ENCODE measurements at regions not wholly inside any gene's neighbourhood (a gene's known extent, or its start where the extent isn't known, plus 50 kb on each side); places are given as distances from the start of the nearest gene placed in this dataset.

GRCh38 chrX:20500171-20500865 is 233.6 kb upstream of the RPS6KA3 start:
- CTCF ChIA-PET, result no interaction called here
- TF ChIP-seq TARDBP (IDR thresholded peaks at IDR 0.05) (no peak), FOXM1 (IDR thresholded peaks at IDR 0.05; ENCODE audit: borderline replicate concordance) (no peak), CTBP1 (IDR thresholded peaks at IDR 0.05; ENCODE audit: borderline replicate concordance) (no peak), ZNF384 (IDR thresholded peaks at IDR 0.05) (no peak), PKNOX1 (IDR thresholded peaks at IDR 0.05) (no peak), ARNT (IDR thresholded peaks at IDR 0.05) (no peak), SP1 (IDR thresholded peaks at IDR 0.05) (no peak), HDGF (IDR thresholded peaks at IDR 0.05; ENCODE audit: borderline replicate concordance) (no peak), SUZ12 (IDR thresholded peaks at IDR 0.05) (no peak), FOXA1 (IDR thresholded peaks at IDR 0.05) (no peak), LEF1 (IDR thresholded peaks at IDR 0.05; ENCODE audit: borderline replicate concordance) (no peak), FOXK2 (IDR thresholded peaks at IDR 0.05) (no peak), NFRKB (IDR thresholded peaks at IDR 0.05) (no peak), ELF4 (IDR thresholded peaks at IDR 0.05) (no peak), BHLHE40 (IDR thresholded peaks at IDR 0.05; ENCODE audit: borderline replicate concordance) (no peak)
- DNase-seq (ENCODE audit: extremely low spot score), result no peak
- POLR2A ChIA-PET, result no interaction called here

DNA sequence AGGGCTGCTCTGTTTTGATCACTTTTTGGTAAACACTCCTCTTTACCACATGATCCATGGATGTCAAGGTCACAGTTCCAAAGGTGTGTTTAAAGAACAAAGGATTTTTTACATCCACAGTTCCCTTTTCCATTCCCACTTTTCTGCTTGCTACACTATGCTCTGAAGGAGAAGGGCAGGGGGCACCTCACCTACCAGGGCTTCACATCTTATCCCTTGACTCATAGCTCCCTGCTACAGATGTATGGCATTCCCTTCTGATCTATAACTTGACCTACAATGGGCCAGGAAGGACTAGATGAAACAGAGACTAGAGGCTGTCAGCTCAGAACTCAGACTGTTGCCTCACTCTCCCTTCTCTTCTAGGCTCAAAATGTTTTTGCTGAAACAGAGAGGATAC is 233.1 kb upstream of the RPS6KA3 start:
- CTCF ChIA-PET, result no interaction called here
- POLR2A ChIA-PET, result no interaction called here
- no peak for TF ChIP-seq ELF4 (IDR thresholded peaks at IDR 0.05)
- no peak for TF ChIP-seq LEF1 (IDR thresholded peaks at IDR 0.05; ENCODE audit: borderline replicate concordance)
- no peak for TF ChIP-seq FOXM1 (IDR thresholded peaks at IDR 0.05; ENCODE audit: borderline replicate concordance)
- no peak for TF ChIP-seq SP1 (IDR thresholded peaks at IDR 0.05)
- TF ChIP-seq ZNF384 (IDR thresholded peaks at IDR 0.05), result no peak
- TF ChIP-seq CTBP1 (IDR thresholded peaks at IDR 0.05; ENCODE audit: borderline replicate concordance), result no peak
- no peak for TF ChIP-seq FOXA1 (IDR thresholded peaks at IDR 0.05)
- no peak for TF ChIP-seq ARNT (IDR thresholded peaks at IDR 0.05)
- no peak for TF ChIP-seq TARDBP (IDR thresholded peaks at IDR 0.05)
- no peak for TF ChIP-seq SUZ12 (IDR thresholded peaks at IDR 0.05)
- TF ChIP-seq PKNOX1 (IDR thresholded peaks at IDR 0.05), result no peak
- TF ChIP-seq NFRKB (IDR thresholded peaks at IDR 0.05), result no peak
- no peak for TF ChIP-seq L3MBTL2 (conservative IDR thresholded peaks at IDR 0.05)
- TF ChIP-seq FOXK2 (IDR thresholded peaks at IDR 0.05), result no peak
- TF ChIP-seq BHLHE40 (IDR thresholded peaks at IDR 0.05; ENCODE audit: borderline replicate concordance), result no peak
- TF ChIP-seq HDGF (IDR thresholded peaks at IDR 0.05; ENCODE audit: borderline replicate concordance), result no peak
- no peak for DNase-seq (ENCODE audit: extremely low spot score)

GRCh38 chrX:20498851-20499635 is 232.3 kb upstream of the RPS6KA3 start:
- ChIA-PET POLR2A (no interaction called here), CTCF (interaction anchor here (1.5 kb wide), 1 partner anchor 28 kb away, joined by 3 read pairs; no protein-coding TSS in a partner anchor)
- no peak for DNase-seq (ENCODE audit: extremely low spot score)
- no peak for TF ChIP-seq FOXK2 (IDR thresholded peaks at IDR 0.05)
- no peak for TF ChIP-seq ARNT (IDR thresholded peaks at IDR 0.05)
- no peak for TF ChIP-seq ELF4 (IDR thresholded peaks at IDR 0.05)
- no peak for TF ChIP-seq L3MBTL2 (conservative IDR thresholded peaks at IDR 0.05)
- TF ChIP-seq NFRKB (IDR thresholded peaks at IDR 0.05), result no peak

- CTCF ChIA-PET, result no interaction called here
- no peak for TF ChIP-seq NFRKB (IDR thresholded peaks at IDR 0.05)
- no peak for TF ChIP-seq L3MBTL2 (conservative IDR thresholded peaks at IDR 0.05)
- TF ChIP-seq FOXK2 (IDR thresholded peaks at IDR 0.05), result no peak
- TF ChIP-seq FOXM1 (IDR thresholded peaks at IDR 0.05; ENCODE audit: borderline replicate concordance), result no peak
- TF ChIP-seq ELF4 (IDR thresholded peaks at IDR 0.05), result no peak
- no peak for TF ChIP-seq LEF1 (IDR thresholded peaks at IDR 0.05; ENCODE audit: borderline replicate concordance)
- no peak for TF ChIP-seq FOXA1 (IDR thresholded peaks at IDR 0.05)
- TF ChIP-seq PKNOX1 (IDR thresholded peaks at IDR 0.05), result no peak
- no peak for TF ChIP-seq SP1 (IDR thresholded peaks at IDR 0.05)
- TF ChIP-seq TARDBP (IDR thresholded peaks at IDR 0.05), result no peak
- TF ChIP-seq CTBP1 (IDR thresholded peaks at IDR 0.05; ENCODE audit: borderline replicate concordance), result no peak
- no peak for TF ChIP-seq HDGF (IDR thresholded peaks at IDR 0.05; ENCODE audit: borderline replicate concordance)
- TF ChIP-seq BHLHE40 (IDR thresholded peaks at IDR 0.05; ENCODE audit: borderline replicate concordance), result no peak
- no peak for TF ChIP-seq ZNF384 (IDR thresholded peaks at IDR 0.05)
- TF ChIP-seq ARNT (IDR thresholded peaks at IDR 0.05), result no peak
- TF ChIP-seq SUZ12 (IDR thresholded peaks at IDR 0.05), result no peak
- POLR2A ChIA-PET, result no interaction called here
- DNase-seq (ENCODE audit: extremely low spot score), result no peak
These were observed 228.9 kb upstream of the RPS6KA3 start for GRCh38 chrX:20495575-20495974.

DNA sequence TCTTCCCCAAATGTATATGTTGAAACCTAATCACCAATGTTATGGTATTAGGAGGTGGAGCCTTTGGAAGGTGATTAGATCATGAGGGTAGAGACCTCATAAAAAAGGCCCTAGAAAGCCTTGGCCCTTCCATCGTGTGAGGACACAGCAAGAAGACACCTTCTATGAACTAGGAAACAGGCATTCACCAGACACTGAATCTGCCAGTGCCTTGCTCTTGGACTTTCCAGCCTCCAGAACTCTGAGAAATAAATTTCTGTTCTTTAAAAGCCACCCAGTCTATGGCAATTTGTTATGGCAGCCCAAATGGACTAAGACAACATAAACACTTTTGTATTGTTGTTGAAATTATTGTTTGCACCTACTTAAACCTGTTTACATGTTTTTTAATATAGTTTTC is 221.8 kb upstream of the RPS6KA3 start:
- ChIA-PET CTCF (no interaction called here), POLR2A (no interaction called here)
- DNase-seq (ENCODE audit: extremely low spot score), result no peak
- no peak for TF ChIP-seq FOXA1 (IDR thresholded peaks at IDR 0.05)
- TF ChIP-seq ARNT (IDR thresholded peaks at IDR 0.05), result no peak
- TF ChIP-seq PKNOX1 (IDR thresholded peaks at IDR 0.05), result no peak
- no peak for TF ChIP-seq FOXM1 (IDR thresholded peaks at IDR 0.05; ENCODE audit: borderline replicate concordance)
- no peak for TF ChIP-seq SUZ12 (IDR thresholded peaks at IDR 0.05)
- no peak for TF ChIP-seq SP1 (IDR thresholded peaks at IDR 0.05)
- TF ChIP-seq L3MBTL2 (conservative IDR thresholded peaks at IDR 0.05), result no peak
- TF ChIP-seq TARDBP (IDR thresholded peaks at IDR 0.05), result no peak
- no peak for TF ChIP-seq NFRKB (IDR thresholded peaks at IDR 0.05)
- TF ChIP-seq BHLHE40 (IDR thresholded peaks at IDR 0.05; ENCODE audit: borderline replicate concordance), result no peak
- TF ChIP-seq FOXK2 (IDR thresholded peaks at IDR 0.05), result no peak
- no peak for TF ChIP-seq HDGF (IDR thresholded peaks at IDR 0.05; ENCODE audit: borderline replicate concordance)
- TF ChIP-seq CTBP1 (IDR thresholded peaks at IDR 0.05; ENCODE audit: borderline replicate concordance), result no peak
